Heart left ventricle (tissue), 13 donors: ENCODE measurements at regions not wholly inside any gene's neighbourhood (a gene's known extent, or its start where the extent isn't known, plus 50 kb on each side); places are given as distances from the start of the nearest gene placed in this dataset.

Source experiments
- CTCF ChIP-seq, 12 donors: fragments of 200-600 bp; sonication (generic) in 4 of 12; IDR thresholded peaks; one replicate each; pipeline versions ENCODE4 v1.5.0 to v1.8.0; 2018 to 2022; ENCODE audit warnings: antibody characterized with exemption in 12 of 12, mild to moderate bottlenecking in 5 of 12
- POLR2A ChIP-seq, 2 donors: fragments of 450-650 bp; IDR thresholded peaks; one replicate each; pipeline ENCODE4 v1.6.1; 2017; ENCODE audit warnings: antibody characterized with exemption in 2 of 2, mild to moderate bottlenecking in 2 of 2, moderate library complexity in 2 of 2
- donor health status: ischemic (EF 13 %, LVEDD 7.1; RV severe dilation, severe dysfunction).
- donor health status: DM: no; HTN: yes; CAD: no.
- donor health status: DM: no; HTN: no; CAD: no.
- donor health status: ischemic (EF 25% LVEDD 6.9; RV normal size, moderate dysfunction).
- donor health status: ischemic (EF 25% LVEDD 5.7; RV mildly dilated, moderate dysfunction).
- donor health status: ischemic (EF 35%, LVEDD 5.7; RV mildly dilated, moderate dysfunction).
- donor health status: nonischemic (EF 11% LVEDD 7.7; RV severe dilation, severe dysfunction).
- donor health status: DM: yes; HTN: yes; CAD: no.
- donor health status: PGD.
- donor health status: ischemic (EF 29% LVEDD 5.4; RV normal size, mild dysfunction).
- donor health status: nonischemic (EF 23%, LVEDD 6.1; RV moderate dilation, normal function).

GRCh38 chr20:12354725-12355124, 437.0 kb downstream of the BTBD3 start:
- TF ChIP-seq CTCF (IDR thresholded peaks at IDR 0.05) = no peak
- TF ChIP-seq POLR2A (IDR thresholded peaks at IDR 0.05) = no peak
